SK-N-SH treated with all-trans-retinoic acid at 6 μM for 48 hours (cell line): ENCODE measurements at regions not wholly inside any gene's neighbourhood (a gene's known extent, or its start where the extent isn't known, plus 50 kb on each side); places are given as distances from the start of the nearest gene placed in this dataset.

ENCODE experiments used
- ATAC-seq: fragments of 200-7000 bp; cut with Tn5 transposase; 3 replicates; pipeline ENCODE4 v1.9.1; 2020; ENCODE audit warnings: mild to moderate bottlenecking, moderate library complexity
- ARNTL ChIP-seq: fragments of 450-650 bp; formaldehyde crosslinking; IDR thresholded peaks from 2 replicates; pipeline ENCODE4 v1.5.0; 2020; ENCODE audit warnings: low read depth, mild to moderate bottlenecking, moderate library complexity, borderline replicate concordance
- BACH2 ChIP-seq: fragments of 250-450 bp; sonication (Bioruptor Pico); IDR thresholded peaks from 2 replicates; pipeline ENCODE4 v1.9.0; 2021; ENCODE audit warnings: mild to moderate bottlenecking, borderline replicate concordance
- CREB5 ChIP-seq: fragments of 250-450 bp; sonication (Bioruptor Pico); IDR thresholded peaks from 2 replicates; pipeline ENCODE4 v1.5.1; 2020; ENCODE audit warnings: low read depth, mild to moderate bottlenecking, moderate library complexity
- CSDC2 ChIP-seq: fragments of 250-450 bp; sonication (Bioruptor Pico); IDR thresholded peaks from 2 replicates; pipeline ENCODE4 v1.5.0; 2020; ENCODE audit warnings: mild to moderate bottlenecking, moderate library complexity
- CSRNP3 ChIP-seq: fragments of 250-450 bp; sonication (Bioruptor Pico); IDR thresholded peaks from 2 replicates; pipeline ENCODE4 v1.5.1; 2021; ENCODE audit warnings: mild to moderate bottlenecking, moderate library complexity
- ESRRG ChIP-seq: fragments of 250-450 bp; sonication (Bioruptor Pico); IDR thresholded peaks from 2 replicates; pipeline ENCODE4 v1.6.1; 2021; ENCODE audit warnings: mild to moderate bottlenecking
- GLIS3 ChIP-seq: fragments of 250-450 bp; sonication (Bioruptor Pico); IDR thresholded peaks from 2 replicates; pipeline ENCODE4 v1.5.0; 2020; ENCODE audit warnings: mild to moderate bottlenecking, moderate library complexity
- ISL1 ChIP-seq: fragments of 250-450 bp; sonication (Bioruptor Pico); IDR thresholded peaks from 2 replicates; pipeline ENCODE4 v2.1.2; 2022; ENCODE audit warnings: mild to moderate bottlenecking, moderate library complexity
- PATZ1 ChIP-seq: fragments of 250-450 bp; sonication (Bioruptor Pico); IDR thresholded peaks from 2 replicates; pipeline ENCODE4 v1.8.0; 2020; ENCODE audit warnings: mild to moderate bottlenecking, moderate library complexity, borderline replicate concordance
- POU6F1 ChIP-seq: fragments of 250-450 bp; sonication (Bioruptor Pico); IDR thresholded peaks from 2 replicates; pipeline ENCODE4 v1.8.0; 2021; ENCODE audit warnings: low read depth, mild to moderate bottlenecking, moderate library complexity, borderline replicate concordance
- PPARA ChIP-seq: fragments of 250-450 bp; sonication (Bioruptor Pico); IDR thresholded peaks from 2 replicates; pipeline ENCODE4 v1.5.0; 2020; ENCODE audit warnings: mild to moderate bottlenecking, borderline replicate concordance
- RARB ChIP-seq: fragments of 250-450 bp; sonication (Bioruptor Pico); IDR thresholded peaks from 2 replicates; pipeline ENCODE4 v1.8.0; 2021; ENCODE audit warnings: mild to moderate bottlenecking, moderate library complexity
- SNAI2 ChIP-seq: fragments of 250-450 bp; sonication (Bioruptor Pico); IDR thresholded peaks from 2 replicates; pipeline ENCODE4 v1.5.0; 2020; ENCODE audit warnings: mild to moderate bottlenecking, moderate library complexity
- TCF4 ChIP-seq: fragments of 250-450 bp; sonication (Bioruptor Pico); IDR thresholded peaks from 2 replicates; pipeline ENCODE4 v1.8.0; 2021; ENCODE audit warnings: mild to moderate bottlenecking, moderate library complexity, borderline replicate concordance
- TOX ChIP-seq: fragments of 250-450 bp; sonication (Bioruptor Pico); IDR thresholded peaks from 2 replicates; pipeline ENCODE4 v1.8.0; 2021; ENCODE audit warnings: mild to moderate bottlenecking, moderate library complexity, borderline replicate concordance
- TSHZ2 ChIP-seq: fragments of 250-450 bp; sonication (Bioruptor Pico); IDR thresholded peaks from 2 replicates; pipeline ENCODE4 v1.5.0; 2020; ENCODE audit warnings: mild to moderate bottlenecking, moderate library complexity
- ZC3H10 ChIP-seq: fragments of 250-450 bp; sonication (Bioruptor Pico); IDR thresholded peaks from 2 replicates; pipeline ENCODE4 v1.5.1; 2021; ENCODE audit warnings: mild to moderate bottlenecking, moderate library complexity
- ZFP3 ChIP-seq: fragments of 250-450 bp; sonication (Bioruptor Pico); IDR thresholded peaks from 2 replicates; pipeline ENCODE4 v1.5.0; 2020; ENCODE audit warnings: mild to moderate bottlenecking, moderate library complexity
- ZFP30 ChIP-seq: fragments of 450-650 bp; formaldehyde crosslinking; IDR thresholded peaks from 2 replicates; pipeline ENCODE4 v1.5.0; 2022; ENCODE audit warnings: mild to moderate bottlenecking, moderate library complexity
- ZNF565 ChIP-seq: fragments of 450-650 bp; formaldehyde crosslinking; conservative IDR thresholded peaks from 2 replicates; pipeline ENCODE4 v1.5.0; 2020; ENCODE audit warnings: low read depth, mild to moderate bottlenecking, moderate library complexity
- ZNF70 ChIP-seq: fragments of 450-650 bp; formaldehyde crosslinking; IDR thresholded peaks from 2 replicates; pipeline ENCODE4 v1.5.0; 2020; ENCODE audit warnings: mild to moderate bottlenecking, moderate library complexity
- ZNF8 ChIP-seq: fragments of 450-650 bp; formaldehyde crosslinking; IDR thresholded peaks from 2 replicates; pipeline ENCODE4 v1.5.0; 2020; ENCODE audit warnings: mild to moderate bottlenecking, moderate library complexity

GRCh38 chr6:80643881-80644280 is 537.4 kb downstream of the BCKDHB start:
- TF ChIP-seq PPARA (CRISPR knock-in tag) = no peak
- no peak for ATAC-seq

GRCh38 chr6:80642452-80642851 is 536.0 kb downstream of the BCKDHB start:
- TF ChIP-seq ZFP3 = no peak
- peak; percentile 89 for TF ChIP-seq ISL1 (CRISPR knock-in tag)

GRCh38 chr6:80641591-80641990 is 535.1 kb downstream of the BCKDHB start:
- no peak for TF ChIP-seq GLIS3
- no peak for ATAC-seq

More at GRCh38 chr6:80642452-80642851, 536.0 kb downstream of the BCKDHB start:
- no peak for ATAC-seq

GRCh38 chr6:80640176-80640575 is 533.7 kb downstream of the BCKDHB start:
- TF ChIP-seq ISL1 (CRISPR knock-in tag) (no peak), POU6F1 (CRISPR knock-in tag) (no peak), ARNTL (no peak), SNAI2 (CRISPR knock-in tag) (no peak), PPARA (CRISPR knock-in tag) (no peak), ESRRG (CRISPR knock-in tag) (no peak), CSRNP3 (CRISPR knock-in tag) (no peak), ZFP3 (no peak), BACH2 (no peak)
- no peak for ATAC-seq

GRCh38 chr6:80639181-80639629 is 532.7 kb downstream of the BCKDHB start:
- peak; percentile 9; the same call in 1 of the 3 replicates for ATAC-seq
- TF ChIP-seq PATZ1 (CRISPR knock-in tag) (peak; percentile 11; the same call in 1 of the 2 replicates), RARB (CRISPR knock-in tag) (peak; percentile 64; the same call in 1 of the 2 replicates), POU6F1 (CRISPR knock-in tag) (peak; percentile 44; the same call in 1 of the 2 replicates), ESRRG (CRISPR knock-in tag) (no peak), PPARA (CRISPR knock-in tag) (no peak), ARNTL (no peak), TCF4 (CRISPR knock-in tag) (no peak), SNAI2 (CRISPR knock-in tag) (peak; percentile 88; the same call in 1 of the 2 replicates), ZNF565 (CRISPR knock-in tag) (no peak), ZNF8 (no peak), CREB5 (CRISPR knock-in tag) (no peak), ZNF70 (CRISPR knock-in tag) (no peak), ZFP30 (CRISPR knock-in tag) (no peak), CSRNP3 (CRISPR knock-in tag) (peak; percentile 61; the same call in 1 of the 2 replicates), ISL1 (CRISPR knock-in tag) (no peak), ZFP3 (0 out of 2 replicates have a peak, but pooled peaks have one; percentile 29), TOX (CRISPR knock-in tag) (peak; percentile 93; the same call in 1 of the 2 replicates), GLIS3 (no peak), CSDC2 (CRISPR knock-in tag) (0 out of 2 replicates have a peak, but pooled peaks have one; percentile 13), ZC3H10 (CRISPR knock-in tag) (peak; percentile 96), TSHZ2 (no peak)
